Stimulated activated CD4-positive, alpha-beta T cell treated with anti-CD3 and anti-CD28 coated beads, Interleukin-15, amount 100 ng/mL, for 48 hours (primary cell): ENCODE measurements at regions not wholly inside any gene's neighbourhood (a gene's known extent, or its start where the extent isn't known, plus 50 kb on each side); places are given as distances from the start of the nearest gene placed in this dataset.

ENCODE experiments used
- DNase-seq, 2 donors: peaks; one replicate each; pipeline ENCODE4 v3.0.0-alpha.2; 2020; ENCODE audit warnings: low read depth in 2 of 2

GRCh38 chr2:120440521-120441350 is 94.8 kb downstream of the INHBB start:
- DNase-seq, result no peak

DNA sequence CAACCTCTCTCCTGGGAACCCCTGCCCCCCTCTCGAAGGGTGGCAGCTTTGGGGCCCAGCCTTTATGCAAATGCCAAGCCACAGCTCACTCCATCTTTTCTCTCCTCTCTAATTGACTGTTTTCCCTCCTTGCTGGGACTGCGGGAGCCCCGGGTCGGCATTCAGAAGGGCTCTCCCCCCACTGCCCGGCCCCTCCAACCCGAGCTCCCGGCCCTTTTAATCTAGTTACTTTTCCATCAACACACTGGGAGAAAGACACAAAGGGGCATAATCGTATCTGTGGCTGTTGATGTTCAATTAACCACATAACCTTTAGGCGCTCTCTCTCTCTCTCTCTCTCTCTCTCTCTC is 95.4 kb downstream of the INHBB start:
- no peak for DNase-seq

GRCh38 chr2:120441744-120442471 is 96.0 kb downstream of the INHBB start:
- no peak for DNase-seq

GRCh38 chr2:120442541-120442922 is 96.6 kb downstream of the INHBB start:
- DNase-seq, result no peak

DNA sequence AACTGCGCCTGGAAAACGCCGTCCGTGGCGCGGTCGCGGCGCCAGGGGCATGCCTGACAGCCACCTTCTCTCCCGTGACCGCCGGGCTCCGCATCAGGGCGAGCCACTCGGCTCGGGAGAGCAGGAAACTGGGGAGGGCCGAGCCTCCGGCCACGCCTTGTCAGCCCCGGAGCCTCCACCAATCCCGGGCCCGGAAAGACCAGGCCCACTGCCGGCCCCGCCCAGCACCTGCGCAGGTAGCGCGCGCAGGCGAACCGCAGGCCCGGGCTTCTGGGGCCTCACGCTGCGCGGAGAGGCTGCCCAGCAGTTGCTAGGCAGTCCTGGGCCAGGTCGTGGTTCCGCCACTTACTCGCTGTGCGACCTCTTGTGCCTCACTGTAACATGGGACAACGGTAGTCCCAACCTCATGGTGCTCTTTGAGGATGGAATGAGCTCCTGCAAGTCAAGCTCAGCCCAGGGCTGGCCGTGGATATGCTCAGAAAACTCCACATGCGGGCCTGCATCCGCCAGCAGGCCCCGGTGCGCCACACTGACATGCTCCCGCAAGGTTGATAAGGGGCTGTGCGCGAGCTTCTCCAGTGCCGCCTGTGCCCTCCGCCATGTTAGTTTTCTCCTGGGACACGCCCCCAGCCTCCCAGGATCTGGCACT is 97.1 kb downstream of the INHBB start:
- DNase-seq, result peak; percentile 10 to 24

GRCh38 chr2:120443946-120444345 is 98.0 kb downstream of the INHBB start:
- DNase-seq, result no peak

DNA sequence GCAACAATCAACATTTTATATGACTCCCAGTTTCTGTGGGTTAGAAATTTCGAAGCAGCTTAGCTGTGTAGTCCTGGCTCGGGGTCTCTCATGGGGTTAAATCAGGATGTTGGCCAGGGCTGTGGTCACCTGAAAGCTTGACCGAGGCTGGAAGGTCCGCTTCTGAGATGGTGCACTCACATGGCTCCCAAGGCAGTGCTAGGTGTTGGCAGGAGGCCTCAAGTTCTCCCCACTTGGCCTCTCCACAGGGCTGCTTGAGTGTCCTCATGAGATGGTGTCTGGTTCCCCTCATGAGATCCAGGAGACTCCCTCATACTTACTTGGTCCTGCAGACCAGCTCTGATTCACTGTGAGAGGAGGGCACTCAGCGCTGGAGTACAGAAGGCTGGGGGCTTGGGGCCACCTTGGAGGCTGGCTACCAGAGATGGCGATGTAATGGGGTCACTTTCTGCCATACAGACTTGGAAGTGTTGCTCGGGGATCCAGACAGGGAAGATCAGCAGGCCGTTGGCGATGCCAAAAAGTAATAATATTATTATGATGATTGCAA is 98.8 kb downstream of the INHBB start:
- no peak for DNase-seq

- no peak for DNase-seq
These were observed 99.7 kb downstream of the INHBB start for GRCh38 chr2:120445449-120446143.

GRCh38 chr2:120446236-120447126 is 100.5 kb downstream of the INHBB start:
- no peak for DNase-seq

DNA sequence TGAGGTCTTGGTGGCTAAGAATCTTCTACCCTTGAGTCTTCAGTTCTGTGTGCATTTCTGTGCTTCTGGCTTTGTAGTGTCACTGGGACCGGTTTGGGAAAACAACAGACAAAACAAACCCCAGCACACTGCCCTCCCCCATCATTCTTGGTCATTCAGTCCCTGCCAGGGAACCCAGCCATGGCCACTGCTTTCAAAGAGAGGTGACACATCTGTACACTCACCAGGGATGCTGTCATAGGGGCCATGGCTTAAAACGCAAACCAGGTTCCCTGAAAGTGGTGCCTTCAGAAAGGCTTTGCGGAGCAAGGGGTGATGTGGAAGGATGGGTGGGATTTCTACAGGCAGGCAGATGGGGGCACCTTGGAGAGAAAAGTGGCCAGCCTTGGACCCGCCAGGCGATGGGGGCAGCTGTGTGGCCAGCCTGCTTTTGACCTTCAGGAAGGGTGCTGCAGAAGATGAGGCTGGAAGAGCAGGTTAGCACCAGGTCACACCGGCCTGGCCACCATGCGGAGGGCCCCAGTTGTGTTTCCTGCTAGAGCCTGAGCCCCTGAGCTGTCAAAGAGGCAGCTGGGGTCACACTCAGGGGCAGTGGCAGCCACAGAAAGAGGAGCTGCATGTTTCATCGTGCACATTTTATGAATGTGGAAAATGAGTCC is 101.3 kb downstream of the INHBB start:
- DNase-seq, result no peak

DNA sequence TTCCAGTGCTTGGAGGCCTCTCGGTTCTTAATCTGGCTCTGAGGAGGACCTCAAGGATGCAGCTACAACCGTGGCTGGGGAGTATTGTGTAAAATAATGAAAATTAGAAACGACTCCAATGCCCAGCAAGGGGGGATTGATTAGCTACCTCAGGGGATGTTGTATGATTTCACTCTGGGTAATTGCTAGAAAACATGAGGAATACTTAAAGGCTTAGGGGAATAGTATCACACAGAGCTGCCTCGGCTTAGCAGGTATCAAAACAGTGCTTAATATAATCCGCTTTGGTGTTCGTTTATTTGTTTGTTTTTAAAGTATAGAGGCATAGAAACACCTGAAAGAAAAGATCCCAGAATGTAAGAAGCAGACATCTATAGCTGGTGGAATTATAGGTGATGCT is 102.5 kb downstream of the INHBB start:
- no peak for DNase-seq

DNA sequence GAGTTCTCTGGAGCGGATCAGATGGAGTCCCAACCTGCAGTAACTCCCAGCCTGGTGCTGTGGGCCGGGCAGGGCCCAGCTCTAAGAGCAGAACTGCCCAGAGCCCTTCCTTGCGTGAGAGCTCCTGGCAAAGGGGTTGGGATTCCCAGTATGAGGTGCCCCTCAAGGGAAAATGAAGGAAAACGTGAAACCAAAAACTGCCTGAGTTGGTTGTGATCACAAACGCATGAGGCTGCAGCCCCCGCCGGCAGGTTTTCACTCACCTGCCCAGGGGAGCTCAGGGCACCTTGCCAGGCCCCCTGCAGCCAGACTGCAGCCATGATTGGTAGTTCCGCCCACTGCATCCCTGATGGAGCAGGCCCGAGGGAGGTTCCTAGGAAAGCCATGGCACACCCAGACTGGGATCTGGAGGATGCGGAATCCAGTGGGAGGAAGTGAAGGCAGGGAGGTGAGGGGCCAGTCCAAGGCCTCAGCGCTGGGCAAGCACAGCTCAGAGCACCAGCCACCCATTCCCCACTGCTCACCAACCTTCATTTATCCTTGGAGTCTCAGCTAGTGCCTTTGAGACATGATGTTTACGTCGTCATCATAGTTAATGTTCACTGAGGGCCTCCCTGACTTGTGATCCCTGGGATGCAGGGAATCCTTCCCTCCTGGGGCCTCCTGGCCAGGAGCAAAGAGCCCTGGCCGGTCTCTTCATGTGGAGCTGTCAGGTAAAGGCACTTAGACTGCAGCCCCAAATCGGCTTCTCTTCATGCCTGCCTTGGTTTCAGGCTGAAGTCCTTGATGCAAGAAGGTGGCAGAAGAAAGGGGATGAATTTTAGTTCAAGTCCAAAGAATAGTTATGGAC is 103.2 kb downstream of the INHBB start:
- DNase-seq, result no peak

DNA sequence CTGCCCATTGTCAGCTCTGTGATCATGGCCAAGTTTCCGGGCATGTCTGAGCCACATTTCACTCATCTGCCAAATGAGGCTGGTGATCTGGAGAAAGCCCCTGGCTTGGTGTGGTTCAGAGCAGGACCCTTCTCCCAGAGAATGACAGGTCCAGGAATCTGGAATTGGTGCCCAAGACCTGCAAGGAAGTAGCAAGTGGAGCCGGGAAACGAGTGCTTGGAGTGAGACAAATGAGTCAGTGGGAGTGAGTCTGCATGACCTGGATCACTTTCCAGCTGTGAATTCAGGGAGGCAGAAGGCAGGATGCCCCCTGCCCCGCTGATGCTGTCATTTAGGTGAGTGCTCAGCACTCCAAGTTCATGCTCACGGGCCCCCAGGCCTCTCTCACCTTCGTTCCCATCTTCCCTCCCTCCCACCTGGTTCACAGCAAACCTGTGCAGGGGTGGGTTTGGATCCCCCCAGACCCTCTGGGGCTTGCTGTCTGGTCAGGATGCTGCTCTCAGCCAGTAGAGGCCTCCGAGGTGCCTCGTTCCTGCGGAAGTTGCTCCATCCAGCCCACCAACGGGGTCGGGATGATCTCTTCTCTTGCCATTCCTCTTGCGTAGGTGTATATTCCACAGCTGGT is 104.4 kb downstream of the INHBB start:
- DNase-seq, result no peak

GRCh38 chr2:120451334-120451733 is 105.4 kb downstream of the INHBB start:
- DNase-seq, result no peak

GRCh38 chr2:120452131-120452530 is 106.2 kb downstream of the INHBB start:
- DNase-seq, result no peak

DNA sequence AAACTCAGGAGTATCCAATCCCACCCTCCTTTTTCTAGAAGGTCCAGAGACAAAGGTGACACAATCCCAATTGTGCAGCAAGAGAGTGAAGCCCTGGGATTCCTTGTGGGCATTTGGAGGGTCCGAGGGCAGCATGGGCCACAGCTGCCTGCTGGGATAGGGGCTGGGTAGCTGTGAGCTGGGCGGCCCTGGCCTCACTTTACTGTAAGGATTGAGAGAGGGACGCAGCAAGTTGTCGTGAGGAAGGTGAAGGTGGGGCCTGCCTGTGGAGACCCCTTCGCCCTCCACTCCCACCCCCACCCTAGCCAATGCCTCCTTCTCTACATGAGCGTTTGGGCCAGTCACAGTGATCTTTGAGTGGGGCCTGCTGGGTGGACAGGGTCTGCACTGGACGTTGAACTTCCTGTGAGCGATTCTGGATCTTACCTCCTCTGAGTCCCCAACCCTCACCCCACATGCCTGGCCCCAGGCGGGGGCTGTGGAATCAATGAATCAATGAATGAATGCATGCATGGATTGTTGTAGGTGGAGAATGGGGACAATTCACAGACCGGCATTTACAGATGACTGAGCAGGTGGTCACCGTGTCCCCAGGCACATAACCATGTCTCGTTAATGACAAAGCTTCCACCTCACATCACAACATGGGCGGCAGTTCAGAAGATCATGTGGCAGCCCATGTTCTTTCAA is 107.2 kb downstream of the INHBB start:
- DNase-seq, result no peak

DNA sequence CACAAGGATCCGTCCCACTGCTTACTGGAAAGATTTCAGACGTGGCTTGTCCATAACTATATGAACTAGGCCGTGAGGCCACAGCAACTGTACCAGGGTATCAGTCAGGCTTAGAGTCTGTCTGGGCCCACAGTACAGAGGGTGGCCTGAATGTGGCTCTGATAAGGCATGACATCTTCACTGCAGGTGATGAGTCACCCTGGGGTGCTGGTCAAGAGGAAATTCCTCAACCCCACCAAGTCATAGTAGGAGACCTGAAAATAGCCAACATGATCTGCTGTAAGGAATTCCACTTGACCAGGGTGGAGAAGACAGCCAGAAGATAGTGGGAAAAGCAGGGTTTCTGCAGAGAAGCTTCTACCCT is 107.7 kb downstream of the INHBB start:
- no peak for DNase-seq

- DNase-seq, result no peak
These were observed 108.9 kb downstream of the INHBB start for GRCh38 chr2:120454654-120455385.
